Activated CD4-positive, alpha-beta memory T cell treated with anti-CD3 and anti-CD28 coated beads, Interleukin-2, amount 10 ng/mL, durations not matched to agents 7 days and 5 days (primary cell): ENCODE measurements at regions not wholly inside any gene's neighbourhood (a gene's known extent, or its start where the extent isn't known, plus 50 kb on each side); places are given as distances from the start of the nearest gene placed in this dataset.
"Not testable (repeated sequence)": the region's sequence is repeated elsewhere in the genome, so short reads cannot be mapped to it uniquely, and the experiment has no call there.

Source experiments
- CTCF ChIA-PET: fragments of 350-600 bp; sonication (Branson Sonifier 250); formaldehyde crosslinking; loops from one replicate; lab custom pipeline; 2021; ENCODE audit warnings: antibody characterized with exemption, inconsistent platforms; lab: Charles Lee
- POLR2A ChIA-PET: fragments of 350-600 bp; sonication (Branson Sonifier 250); formaldehyde crosslinking; loops from one replicate; lab custom pipeline; 2021; ENCODE audit warnings: antibody characterized with exemption; lab: Charles Lee
- DNase-seq: peaks from one replicate; pipeline ENCODE4 v3.0.0-alpha.2; 2020
- H3K27ac Mint-ChIP-seq: one replicate; pipeline ENCODE4 v1.8.0; 2021; ENCODE audit warnings: mild to moderate bottlenecking, mixed read lengths
- H3K27me3 Mint-ChIP-seq: one replicate; pipeline ENCODE4 v1.8.0; 2021; ENCODE audit warnings: mixed read lengths
- H3K36me3 Mint-ChIP-seq: one replicate; pipeline ENCODE4 v1.8.0; 2021; ENCODE audit warnings: low read depth, mixed read lengths
- H3K4me1 Mint-ChIP-seq: one replicate; pipeline ENCODE4 v1.8.0; 2021; ENCODE audit warnings: mixed read lengths
- H3K4me3 Mint-ChIP-seq: one replicate; pipeline ENCODE4 v1.8.0; 2021; ENCODE audit warnings: mild to moderate bottlenecking, mixed read lengths
- H3K9me3 Mint-ChIP-seq: one replicate; pipeline ENCODE4 v1.8.0; 2021; ENCODE audit warnings: mixed read lengths

DNA sequence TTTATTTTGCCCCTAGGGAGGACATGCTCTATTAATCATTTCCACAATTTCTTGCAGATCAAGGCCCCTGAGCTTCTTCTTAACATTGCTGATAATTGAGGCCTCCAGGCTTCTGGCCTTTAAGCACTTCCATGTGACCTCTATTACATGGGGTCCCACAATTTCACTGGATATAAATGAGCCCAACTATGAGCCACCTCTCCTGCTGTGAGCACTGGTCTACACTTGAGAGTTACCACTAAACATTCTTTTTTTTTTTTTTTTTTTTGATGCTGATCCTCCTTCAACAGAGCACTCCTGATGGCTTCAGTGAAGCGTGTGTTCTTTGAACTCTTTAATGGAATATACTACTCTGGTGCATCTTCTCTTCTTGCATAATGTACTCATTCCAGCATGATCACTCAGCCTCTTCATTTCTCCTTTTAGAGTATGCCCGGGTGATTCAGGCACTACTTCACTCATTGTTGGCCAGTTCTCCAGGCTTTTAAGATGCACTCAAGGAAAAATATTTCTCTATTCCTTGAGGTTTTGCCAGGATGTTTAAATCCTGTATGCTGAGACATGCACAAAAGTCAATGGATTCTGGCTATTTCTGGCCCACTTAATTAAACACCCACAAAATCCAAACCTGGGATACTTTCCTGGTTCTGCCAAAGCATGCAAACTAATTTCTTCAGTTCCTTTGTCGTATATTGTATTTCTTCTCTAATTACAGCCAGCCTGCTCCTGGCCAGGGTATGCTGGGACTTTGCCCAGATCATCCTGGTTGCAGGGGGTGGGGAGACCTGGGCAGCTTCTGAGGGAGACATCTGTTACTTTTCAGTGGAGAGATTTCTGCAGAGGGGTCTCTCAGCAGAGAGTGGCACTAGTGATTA, 257.8 kb upstream of the LUZP2 start:
- no peaks in the 10 kb centered on the region for H3K4me1 Mint-ChIP-seq

GRCh38 chr11:24239930-24240329, 256.9 kb upstream of the LUZP2 start:
- POLR2A ChIA-PET = no interaction called here
- Mint-ChIP-seq H3K4me1 (no peaks in the 10 kb centered on the region), H3K9me3 (peaks cover 7% of the 10 kb centered on the region), H3K4me3 (no peak overlapping the region), H3K36me3 (no peaks in the 10 kb centered on the region), H3K27me3 (no peaks in the 10 kb centered on the region), H3K27ac (no peak overlapping the region)
- CTCF ChIA-PET = no interaction called here
- DNase-seq = no peak

More for the DNA sequence above, 257.8 kb upstream of the LUZP2 start:
- Mint-ChIP-seq H3K9me3 (peaks cover 9% of the 10 kb centered on the region), H3K27ac (no peak overlapping the region), H3K4me3 (no peak overlapping the region), H3K36me3 (no peaks in the 10 kb centered on the region), H3K27me3 (no peaks in the 10 kb centered on the region)
- ChIA-PET POLR2A (no interaction called here), CTCF (no interaction called here)
- DNase-seq = no peak

GRCh38 chr11:24240496-24241175, 256.2 kb upstream of the LUZP2 start:
- Mint-ChIP-seq H3K27ac (no peak overlapping the region), H3K9me3 (peaks cover 7% of the 10 kb centered on the region), H3K4me1 (no peaks in the 10 kb centered on the region), H3K36me3 (no peaks in the 10 kb centered on the region), H3K4me3 (no peak overlapping the region), H3K27me3 (no peaks in the 10 kb centered on the region)
- CTCF ChIA-PET = no interaction called here
- POLR2A ChIA-PET = no interaction called here
- DNase-seq = no peak

DNA sequence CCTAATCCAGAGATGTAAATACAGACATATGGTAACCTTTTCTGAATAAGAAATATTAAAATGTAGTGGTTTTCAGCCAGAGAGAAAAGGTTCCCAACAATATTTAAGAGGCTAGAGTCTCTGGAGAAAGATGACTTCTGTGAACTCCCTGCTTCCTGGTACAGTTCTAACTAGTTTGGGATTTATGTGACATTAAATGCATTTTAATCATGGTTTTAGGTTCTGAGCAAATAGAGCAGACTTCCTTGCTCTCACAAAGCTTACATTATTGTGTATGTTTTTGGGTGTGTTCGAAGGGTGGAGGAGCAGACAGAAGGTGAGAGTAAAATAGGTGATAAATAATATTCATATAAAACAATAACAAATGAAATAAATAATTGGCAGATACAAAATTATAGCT, 250.1 kb upstream of the LUZP2 start:
- Mint-ChIP-seq H3K9me3 (peaks cover 3% of the 10 kb centered on the region), H3K27me3 (no peaks in the 10 kb centered on the region), H3K4me3 (no peak overlapping the region), H3K27ac (no peak overlapping the region), H3K36me3 (no peaks in the 10 kb centered on the region), H3K4me1 (no peaks in the 10 kb centered on the region)
- POLR2A ChIA-PET = no interaction called here
- DNase-seq = no peak
- CTCF ChIA-PET = no interaction called here

- Mint-ChIP-seq H3K36me3 (no peaks in the 10 kb centered on the region), H3K4me3 (no peak overlapping the region), H3K9me3 (peaks cover 3% of the 10 kb centered on the region), H3K27ac (no peak overlapping the region), H3K27me3 (no peaks in the 10 kb centered on the region), H3K4me1 (no peaks in the 10 kb centered on the region)
- ChIA-PET POLR2A (no interaction called here), CTCF (no interaction called here)
- DNase-seq = no peak
Observed at GRCh38 chr11:24247846-24248245, 249.0 kb upstream of the LUZP2 start.

- H3K27me3 Mint-ChIP-seq = no peaks in the 10 kb centered on the region
- H3K36me3 Mint-ChIP-seq = no peaks in the 10 kb centered on the region
- DNase-seq = no peak
- CTCF ChIA-PET = no interaction called here
- H3K9me3 Mint-ChIP-seq = peaks cover 3% of the 10 kb centered on the region
- POLR2A ChIA-PET = no interaction called here
- no peak overlapping the region for H3K4me3 Mint-ChIP-seq
- H3K4me1 Mint-ChIP-seq = no peaks in the 10 kb centered on the region
- no peak overlapping the region for H3K27ac Mint-ChIP-seq
Observed at GRCh38 chr11:24249921-24250320, 246.9 kb upstream of the LUZP2 start.

DNA sequence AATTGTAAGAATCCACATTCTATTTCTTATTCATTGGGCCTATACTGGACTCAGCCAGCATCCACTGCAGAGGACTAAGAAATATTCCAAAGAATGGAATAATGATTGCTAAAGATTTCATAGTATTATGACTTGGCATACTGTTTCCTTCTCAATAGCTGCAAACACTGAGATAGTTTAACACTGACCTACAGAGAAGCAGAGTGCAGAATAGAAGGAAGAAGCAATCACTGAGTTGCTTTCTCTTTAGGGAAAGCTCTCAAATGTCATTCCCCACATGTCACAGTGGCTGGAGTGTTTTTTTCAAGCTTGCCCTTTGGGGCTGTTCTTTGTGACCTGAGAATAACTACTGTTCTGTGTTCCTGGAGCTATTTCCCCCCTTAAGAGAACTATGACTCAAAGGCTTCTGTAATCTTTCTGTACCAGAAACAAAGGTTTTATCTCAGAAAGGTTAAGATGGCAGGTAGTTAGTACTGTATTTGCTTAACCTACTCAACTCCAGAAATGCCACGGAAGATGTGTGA, 243.6 kb upstream of the LUZP2 start:
- no peaks in the 10 kb centered on the region for H3K36me3 Mint-ChIP-seq
- no peak for DNase-seq
- CTCF ChIA-PET = no interaction called here
- no peaks in the 10 kb centered on the region for H3K4me1 Mint-ChIP-seq
- POLR2A ChIA-PET = no interaction called here
- peaks cover 3% of the 10 kb centered on the region for H3K9me3 Mint-ChIP-seq
- no peaks in the 10 kb centered on the region for H3K27me3 Mint-ChIP-seq
- no peak overlapping the region for H3K4me3 Mint-ChIP-seq
- H3K27ac Mint-ChIP-seq = no peak overlapping the region

DNA sequence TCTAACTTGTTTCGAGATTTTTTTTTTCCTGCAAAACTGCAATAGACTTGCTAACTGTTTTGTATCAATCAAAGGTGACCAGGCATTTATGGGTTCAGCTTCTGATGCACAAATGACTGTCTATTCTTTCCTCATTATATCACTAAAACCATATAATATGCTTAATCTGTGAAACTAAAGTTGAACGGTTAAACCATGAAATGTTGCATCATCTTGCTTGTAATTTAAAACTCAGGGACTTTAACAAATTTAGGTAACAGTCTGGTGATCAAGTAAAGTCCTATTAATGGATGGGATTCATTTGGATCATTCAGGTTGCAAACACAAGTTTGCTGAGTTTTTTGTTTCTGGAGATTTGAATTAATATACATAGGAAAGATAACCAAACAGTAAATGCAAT, 232.0 kb upstream of the LUZP2 start:
- no peaks in the 10 kb centered on the region for H3K36me3 Mint-ChIP-seq
- CTCF ChIA-PET = no interaction called here
- no peaks in the 10 kb centered on the region for H3K27me3 Mint-ChIP-seq
- H3K9me3 Mint-ChIP-seq = peaks cover 2% of the 10 kb centered on the region
- POLR2A ChIA-PET = no interaction called here
- no peak for DNase-seq
- no peak overlapping the region for H3K27ac Mint-ChIP-seq
- H3K4me1 Mint-ChIP-seq = no peaks in the 10 kb centered on the region
- no peak overlapping the region for H3K4me3 Mint-ChIP-seq

DNA sequence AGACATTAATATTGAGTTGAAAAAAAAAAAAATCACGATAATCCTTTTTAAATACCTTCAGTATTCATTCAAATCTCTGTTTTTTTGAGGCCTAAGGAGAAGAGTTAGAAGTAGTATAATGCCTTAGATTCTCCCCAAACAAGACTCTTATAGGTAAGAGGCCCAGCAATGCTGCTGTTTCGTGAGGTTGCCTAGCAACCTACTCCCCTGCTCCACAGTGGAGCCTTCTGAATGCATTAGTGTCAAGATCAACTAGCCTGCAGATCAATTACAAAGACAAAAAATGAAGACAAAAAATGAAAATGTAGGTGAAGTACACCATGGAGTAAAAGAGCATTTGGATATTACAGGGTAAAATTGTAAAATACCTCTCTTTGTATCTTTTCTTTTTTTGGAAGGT, 229.8 kb upstream of the LUZP2 start:
- Mint-ChIP-seq H3K36me3 (no peaks in the 10 kb centered on the region), H3K9me3 (peaks cover 4% of the 10 kb centered on the region), H3K4me1 (no peaks in the 10 kb centered on the region), H3K4me3 (no peak overlapping the region), H3K27me3 (no peaks in the 10 kb centered on the region), H3K27ac (no peak overlapping the region)
- ChIA-PET CTCF (no interaction called here), POLR2A (no interaction called here)
- no peak for DNase-seq

- no peaks in the 10 kb centered on the region for H3K4me1 Mint-ChIP-seq
- CTCF ChIA-PET = no interaction called here
- POLR2A ChIA-PET = no interaction called here
- H3K27ac Mint-ChIP-seq = no peak overlapping the region
- peaks cover 14% of the 10 kb centered on the region for H3K9me3 Mint-ChIP-seq
- no peak for DNase-seq
- H3K27me3 Mint-ChIP-seq = no peaks in the 10 kb centered on the region
- H3K4me3 Mint-ChIP-seq = no peak overlapping the region
- no peaks in the 10 kb centered on the region for H3K36me3 Mint-ChIP-seq
Observed at GRCh38 chr11:24271798-24272197, 225.1 kb upstream of the LUZP2 start.

DNA sequence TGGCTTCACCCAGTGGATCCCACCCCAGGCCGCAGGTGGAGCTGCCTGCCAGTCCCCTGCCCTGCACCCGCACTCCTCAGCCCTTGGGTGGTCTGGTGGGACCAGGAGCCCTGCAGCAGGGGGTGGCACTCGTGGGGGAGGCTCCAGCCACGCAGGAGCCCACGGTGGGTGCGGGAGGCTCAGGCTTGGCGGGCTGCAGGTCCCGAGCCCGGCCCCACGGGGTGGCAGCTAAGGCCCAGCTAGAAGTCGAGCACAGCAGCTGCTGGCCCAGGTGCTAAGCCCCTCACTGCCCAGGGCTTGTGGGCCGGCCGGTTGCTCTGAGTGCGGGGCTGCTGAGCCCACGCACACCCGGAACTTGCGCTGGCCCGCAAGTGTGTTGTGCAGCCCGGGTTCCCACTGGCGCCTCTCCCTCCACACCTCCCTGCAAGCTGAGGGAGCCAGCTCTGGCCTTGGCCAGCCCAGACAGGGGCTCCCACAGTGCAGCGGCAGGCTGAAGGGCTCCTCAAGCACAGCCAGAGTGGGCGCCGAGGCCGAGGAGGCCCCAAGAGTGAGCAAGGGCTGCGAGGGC, 222.6 kb upstream of the LUZP2 start:
- H3K27ac Mint-ChIP-seq, CTCF ChIA-PET, H3K4me3 Mint-ChIP-seq, H3K36me3 Mint-ChIP-seq, H3K4me1 Mint-ChIP-seq, POLR2A ChIA-PET, H3K27me3 Mint-ChIP-seq, DNase-seq: not testable (repeated sequence)
- H3K9me3 Mint-ChIP-seq = peaks cover 12% of the 10 kb centered on the region

DNA sequence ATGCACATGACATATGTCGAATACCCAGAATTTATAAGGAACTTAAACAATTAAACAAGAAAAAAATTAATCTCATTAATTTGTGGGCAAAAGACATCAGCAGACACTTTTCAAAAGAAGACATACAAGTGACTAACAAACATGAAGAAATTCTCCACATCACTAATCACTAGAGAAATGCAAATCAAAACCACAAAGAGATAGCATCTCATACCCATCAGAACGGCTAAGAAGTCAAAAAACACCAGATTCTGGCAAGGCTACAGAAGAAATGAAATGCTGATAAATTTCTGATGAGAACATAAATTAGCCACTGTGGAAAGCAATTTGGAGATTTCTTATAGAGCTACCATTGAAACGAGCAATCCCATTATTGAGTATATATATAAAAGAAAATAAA, 210.6 kb upstream of the LUZP2 start:
- Mint-ChIP-seq H3K9me3 (peaks cover 5% of the 10 kb centered on the region), H3K4me1 (no peaks in the 10 kb centered on the region), H3K27ac (no peak overlapping the region), H3K27me3 (no peaks in the 10 kb centered on the region), H3K36me3 (no peaks in the 10 kb centered on the region), H3K4me3 (no peak overlapping the region)
- CTCF ChIA-PET = no interaction called here
- POLR2A ChIA-PET = no interaction called here
- no peak for DNase-seq

GRCh38 chr11:24289301-24289700, 207.6 kb upstream of the LUZP2 start:
- no peak overlapping the region for H3K27ac Mint-ChIP-seq
- DNase-seq = no peak
- ChIA-PET POLR2A (no interaction called here), CTCF (no interaction called here)
- H3K27me3 Mint-ChIP-seq = no peaks in the 10 kb centered on the region
- H3K4me3 Mint-ChIP-seq = no peak overlapping the region
- H3K9me3 Mint-ChIP-seq = peaks cover 8% of the 10 kb centered on the region
- no peaks in the 10 kb centered on the region for H3K36me3 Mint-ChIP-seq
- H3K4me1 Mint-ChIP-seq = no peaks in the 10 kb centered on the region
